GM06990 (cell line): ENCODE measurements at regions not wholly inside any gene's neighbourhood (a gene's known extent, or its start where the extent isn't known, plus 50 kb on each side); places are given as distances from the start of the nearest gene placed in this dataset.

Experiments
- DNase-seq: peaks from one replicate; pipeline ENCODE4 v3.0.0-alpha.2; 2011; ENCODE audit not compliant: insufficient read length; ENCODE audit errors: extremely low read depth
- H3K27me3 ChIP-seq: replicated peaks from 2 replicates; pipeline ENCODE4 v1.6.0; 2011; ENCODE audit warnings: low read length; ENCODE audit not compliant: control insufficient read depth, insufficient read depth
- H3K36me3 ChIP-seq: 2 replicates; pipeline ENCODE4 v1.5.1; 2011; ENCODE audit warnings: low read length; ENCODE audit not compliant: control insufficient read depth, insufficient read depth
- H3K4me3 ChIP-seq: replicated peaks from 2 replicates; pipeline ENCODE4 v1.5.1; 2011; ENCODE audit warnings: low read depth, mild to moderate bottlenecking, control low read depth, low read length
- TF ChIP-seq, protein P1 (sequence below): IDR thresholded peaks from 2 replicates; pipeline ENCODE4 v1.5.1; 2011; ENCODE audit warnings: low read length, control low read depth, mild to moderate bottlenecking, inconsistent platforms; ENCODE audit not compliant: insufficient read depth, poor library complexity, severe bottlenecking

DNA sequence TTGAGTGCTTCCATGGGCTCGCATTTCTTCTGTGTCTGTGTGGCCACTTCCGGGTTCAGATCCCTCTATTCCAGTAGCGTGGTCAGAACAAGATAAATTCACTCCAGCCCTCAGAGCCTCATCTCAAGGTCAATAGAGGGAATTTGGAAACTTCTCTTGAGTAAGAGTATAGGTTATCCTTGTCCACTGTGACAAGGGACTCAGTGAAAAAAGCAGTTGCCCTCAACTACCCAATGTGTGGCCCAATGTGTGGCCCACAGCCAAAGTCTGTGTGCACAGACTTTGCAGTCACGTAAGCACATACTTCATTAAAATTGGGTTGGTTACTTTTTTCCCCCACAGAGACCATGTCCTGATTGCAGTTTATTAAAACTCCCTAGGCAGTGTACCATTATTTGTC lies 305.6 kb upstream of the SEMA6D start:
- Histone ChIP-seq H3K36me3 (no peaks in the 10 kb centered on the region), H3K27me3 (no peaks in the 10 kb centered on the region), H3K4me3 (no peak overlapping the region)
- no peak for DNase-seq
- TF ChIP-seq, protein P1, sequence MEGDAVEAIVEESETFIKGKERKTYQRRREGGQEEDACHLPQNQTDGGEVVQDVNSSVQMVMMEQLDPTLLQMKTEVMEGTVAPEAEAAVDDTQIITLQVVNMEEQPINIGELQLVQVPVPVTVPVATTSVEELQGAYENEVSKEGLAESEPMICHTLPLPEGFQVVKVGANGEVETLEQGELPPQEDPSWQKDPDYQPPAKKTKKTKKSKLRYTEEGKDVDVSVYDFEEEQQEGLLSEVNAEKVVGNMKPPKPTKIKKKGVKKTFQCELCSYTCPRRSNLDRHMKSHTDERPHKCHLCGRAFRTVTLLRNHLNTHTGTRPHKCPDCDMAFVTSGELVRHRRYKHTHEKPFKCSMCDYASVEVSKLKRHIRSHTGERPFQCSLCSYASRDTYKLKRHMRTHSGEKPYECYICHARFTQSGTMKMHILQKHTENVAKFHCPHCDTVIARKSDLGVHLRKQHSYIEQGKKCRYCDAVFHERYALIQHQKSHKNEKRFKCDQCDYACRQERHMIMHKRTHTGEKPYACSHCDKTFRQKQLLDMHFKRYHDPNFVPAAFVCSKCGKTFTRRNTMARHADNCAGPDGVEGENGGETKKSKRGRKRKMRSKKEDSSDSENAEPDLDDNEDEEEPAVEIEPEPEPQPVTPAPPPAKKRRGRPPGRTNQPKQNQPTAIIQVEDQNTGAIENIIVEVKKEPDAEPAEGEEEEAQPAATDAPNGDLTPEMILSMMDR = no peak

DNA sequence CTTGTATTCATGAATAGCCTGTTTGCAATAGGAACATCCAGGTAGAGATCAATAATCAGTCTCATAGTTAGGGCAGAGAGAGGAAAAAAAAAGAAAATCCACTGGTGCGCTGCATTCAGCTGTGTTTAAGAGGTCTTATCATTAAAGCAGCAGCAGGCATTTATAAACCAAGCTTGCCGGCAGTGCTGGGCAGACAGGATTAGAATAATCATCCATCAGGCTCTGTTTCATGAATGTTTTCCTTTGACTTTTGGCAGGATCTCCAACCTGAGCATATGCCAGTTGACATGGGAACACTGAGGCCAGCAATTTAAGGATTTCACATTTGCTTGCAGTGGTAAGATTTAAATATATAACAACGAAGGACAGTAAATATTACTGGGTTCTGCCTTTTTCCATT lies 305.2 kb upstream of the SEMA6D start:
- no peak for DNase-seq
- TF ChIP-seq, protein P1 = no peak
- Histone ChIP-seq H3K4me3 (no peak overlapping the region), H3K27me3 (no peaks in the 10 kb centered on the region), H3K36me3 (no peaks in the 10 kb centered on the region)

DNA sequence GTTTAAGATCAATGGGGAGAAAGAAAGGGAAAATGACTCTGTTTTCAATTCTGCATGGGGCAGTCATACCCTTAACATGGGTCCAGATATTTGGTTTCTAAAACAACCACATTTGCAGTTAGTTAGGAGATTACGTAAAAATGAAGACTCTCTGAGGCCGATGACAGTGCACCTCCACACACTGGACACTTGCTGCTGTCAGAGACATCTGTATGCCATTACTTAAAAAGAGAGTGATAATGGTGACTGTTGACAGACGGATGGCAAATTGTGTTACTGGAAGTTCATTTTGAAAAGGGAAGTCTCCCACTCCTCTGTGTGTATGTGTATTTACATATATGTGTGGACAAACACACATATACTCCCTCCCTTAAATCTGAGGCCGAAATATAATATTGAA lies 304.5 kb upstream of the SEMA6D start:
- TF ChIP-seq, protein P1 = no peak
- Histone ChIP-seq H3K27me3 (no peaks in the 10 kb centered on the region), H3K36me3 (no peaks in the 10 kb centered on the region), H3K4me3 (no peak overlapping the region)
- no peak for DNase-seq

DNA sequence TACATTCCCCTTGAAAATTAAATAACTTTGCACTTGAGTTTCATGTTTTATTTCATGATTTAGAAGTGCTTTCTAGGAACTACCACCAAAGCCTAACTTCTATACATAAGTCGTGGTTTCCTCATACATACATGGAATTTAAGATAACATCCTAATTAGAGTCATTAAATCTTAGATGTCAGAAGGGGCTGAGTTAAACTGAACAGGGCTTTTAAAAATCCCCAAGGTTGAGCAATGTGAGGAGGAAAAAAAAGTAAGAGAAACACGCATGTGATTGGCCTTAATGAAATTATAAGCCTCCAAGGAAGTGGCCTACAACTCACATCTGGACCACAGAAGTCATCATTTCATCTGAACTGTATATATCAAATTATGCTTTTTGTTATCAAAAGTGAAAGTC lies 303.1 kb upstream of the SEMA6D start:
- TF ChIP-seq, protein P1 = no peak
- no peaks in the 10 kb centered on the region for H3K27me3 ChIP-seq
- H3K36me3 ChIP-seq = no peaks in the 10 kb centered on the region
- H3K4me3 ChIP-seq = no peak overlapping the region
- DNase-seq = no peak

DNA sequence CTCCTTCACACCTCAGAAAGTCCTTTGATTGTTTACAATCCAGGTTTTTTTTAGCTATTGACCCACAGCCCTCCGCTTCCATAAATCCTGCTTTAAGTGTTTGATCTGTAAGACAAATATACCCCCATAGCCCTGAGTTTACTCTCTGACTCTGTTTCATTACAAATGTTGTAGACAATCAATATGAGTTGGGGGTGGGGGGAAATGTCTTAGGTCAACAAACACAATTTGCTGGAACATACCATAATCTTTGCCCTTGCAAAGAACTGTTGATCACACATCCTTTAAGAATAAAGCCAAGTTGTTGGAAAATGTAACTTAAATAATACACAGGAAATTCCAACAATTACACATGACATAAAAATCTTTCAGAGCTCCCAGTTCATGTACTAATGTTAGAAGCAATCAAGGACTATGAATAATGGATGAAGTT lies 301.8 kb upstream of the SEMA6D start:
- TF ChIP-seq, protein P1 = no peak
- H3K4me3 ChIP-seq = no peak overlapping the region
- H3K36me3 ChIP-seq = no peaks in the 10 kb centered on the region
- H3K27me3 ChIP-seq = no peaks in the 10 kb centered on the region
- no peak for DNase-seq
